ENCODE measurements at regions not wholly inside any gene's neighbourhood (a gene's known extent, or its start where the extent isn't known, plus 50 kb on each side); places are given as distances from the start of the nearest gene placed in this dataset.

GRCh38 chr10:47239211-47239610 lies 60.8 kb upstream of the GDF10 start:
- Mint-ChIP-seq H3K4me3 (no peak overlapping the region), H3K27me3 (no peaks in the 10 kb centered on the region), H3K36me3 (no peaks in the 10 kb centered on the region), H3K4me1 (peaks cover 22% of the 10 kb centered on the region), H3K27ac (no peak overlapping the region), H3K9me3 (peaks cover 3% of the 10 kb centered on the region)
- no peak for DNase-seq

GRCh38 chr10:47240173-47240572 lies 59.8 kb upstream of the GDF10 start:
- H3K4me1 Mint-ChIP-seq, result peaks cover 24% of the 10 kb centered on the region
- peaks cover 3% of the 10 kb centered on the region for H3K9me3 Mint-ChIP-seq
- no peak for DNase-seq
- no peaks in the 10 kb centered on the region for H3K36me3 Mint-ChIP-seq
- H3K27ac Mint-ChIP-seq, result no peak overlapping the region
- H3K4me3 Mint-ChIP-seq, result no peak overlapping the region
- H3K27me3 Mint-ChIP-seq, result no peaks in the 10 kb centered on the region

- Mint-ChIP-seq H3K27me3 (no peaks in the 10 kb centered on the region), H3K4me1 (peaks cover 24% of the 10 kb centered on the region), H3K36me3 (no peaks in the 10 kb centered on the region), H3K9me3 (peaks cover 3% of the 10 kb centered on the region), H3K4me3 (no peak overlapping the region), H3K27ac (no peak overlapping the region)
- DNase-seq, result no peak
Measured at GRCh38 chr10:47241256-47241655, 58.7 kb upstream of the GDF10 start.

DNA sequence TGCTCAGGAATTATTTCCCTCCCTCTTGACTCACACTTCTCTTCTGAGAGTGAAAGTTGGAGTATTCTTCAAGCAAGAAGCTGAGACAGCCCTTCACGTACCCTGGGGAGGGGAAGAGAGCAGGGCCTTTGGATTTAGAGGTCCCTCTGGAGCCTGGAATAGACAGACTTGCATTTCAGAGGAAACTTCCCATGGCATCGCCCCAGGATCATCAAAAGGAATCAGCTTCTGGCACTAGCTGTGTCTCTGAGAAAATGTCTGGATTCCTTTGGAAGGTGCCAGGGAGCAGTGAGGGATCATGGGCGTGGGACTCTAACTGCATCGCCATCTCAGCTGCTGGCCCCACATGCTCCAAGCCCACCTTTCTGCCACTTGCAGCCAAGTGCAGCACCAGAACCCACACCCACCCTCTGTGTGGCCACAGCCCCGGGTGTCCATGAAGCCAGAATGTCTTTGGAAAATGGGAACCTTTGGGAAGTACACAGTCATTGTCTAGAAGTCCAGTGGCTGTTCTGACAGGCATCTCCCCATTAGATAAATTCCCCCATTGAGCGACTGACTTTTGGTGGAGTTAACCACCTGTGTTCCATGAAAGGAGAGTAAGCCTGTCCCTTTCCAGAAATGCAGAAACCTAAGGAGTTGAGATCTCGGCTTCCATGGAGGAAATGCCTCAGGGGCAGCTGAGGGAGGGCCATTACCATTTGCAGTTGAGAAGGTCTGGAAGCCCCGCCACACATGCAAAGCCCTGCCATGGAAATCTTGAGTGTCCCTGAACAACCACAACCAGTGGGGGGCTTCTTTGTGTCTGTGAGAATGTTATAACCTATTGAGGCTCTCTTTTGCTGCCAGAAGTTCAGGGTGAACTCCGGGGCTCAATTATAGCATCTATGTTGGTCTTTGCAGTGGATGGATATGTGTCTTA lies 57.8 kb upstream of the GDF10 start:
- Mint-ChIP-seq H3K27ac (no peak overlapping the region), H3K4me1 (peaks cover 24% of the 10 kb centered on the region), H3K4me3 (no peak overlapping the region), H3K9me3 (no peaks in the 10 kb centered on the region), H3K27me3 (no peaks in the 10 kb centered on the region), H3K36me3 (no peaks in the 10 kb centered on the region)
- no peak for DNase-seq

DNA sequence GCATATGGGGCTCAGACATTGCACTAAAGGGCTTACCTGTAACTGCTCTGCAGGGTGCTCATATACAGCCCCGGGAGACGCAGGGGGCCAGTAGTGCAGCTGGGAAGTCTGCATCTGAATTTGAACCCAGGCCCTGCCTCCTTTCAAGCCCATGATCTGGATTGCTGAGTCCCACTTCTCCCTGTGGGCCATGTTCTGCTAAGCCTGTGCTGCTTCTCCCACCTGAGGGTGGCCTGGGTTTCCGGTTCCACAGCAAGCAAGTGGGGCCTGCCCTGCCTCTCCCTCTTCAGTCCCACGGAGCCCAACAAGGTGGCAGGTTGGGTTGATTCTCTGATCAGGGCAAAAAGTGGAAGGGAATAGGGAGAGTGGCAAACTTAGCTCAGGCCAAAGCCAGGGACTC lies 56.6 kb upstream of the GDF10 start:
- no peaks in the 10 kb centered on the region for H3K9me3 Mint-ChIP-seq
- peaks cover 24% of the 10 kb centered on the region for H3K4me1 Mint-ChIP-seq
- no peak for DNase-seq
- H3K36me3 Mint-ChIP-seq, result no peaks in the 10 kb centered on the region
- H3K27me3 Mint-ChIP-seq, result no peaks in the 10 kb centered on the region
- no peak overlapping the region for H3K27ac Mint-ChIP-seq
- H3K4me3 Mint-ChIP-seq, result no peak overlapping the region

DNA sequence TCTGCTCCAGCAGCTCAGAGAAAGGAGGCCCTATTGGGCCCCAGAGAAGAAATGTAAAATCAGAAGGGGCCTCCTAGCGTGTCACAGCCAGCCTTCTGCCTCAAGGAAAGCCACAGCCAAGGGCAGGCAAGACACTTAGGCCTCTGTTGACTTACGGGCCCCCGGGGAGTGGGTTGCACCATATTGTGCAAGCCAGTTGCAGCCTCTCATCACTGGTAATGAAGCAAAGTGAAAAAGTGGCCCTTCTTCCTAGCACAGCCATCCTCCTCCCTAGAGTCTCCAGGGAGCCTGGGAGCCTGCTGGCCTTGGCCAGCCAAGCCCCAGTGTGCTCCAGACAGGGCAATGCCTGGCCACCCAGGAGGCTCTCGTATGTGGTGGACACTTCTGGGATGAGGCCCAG lies 56.2 kb upstream of the GDF10 start:
- no peak overlapping the region for H3K27ac Mint-ChIP-seq
- no peaks in the 10 kb centered on the region for H3K36me3 Mint-ChIP-seq
- no peaks in the 10 kb centered on the region for H3K9me3 Mint-ChIP-seq
- peaks cover 22% of the 10 kb centered on the region for H3K4me1 Mint-ChIP-seq
- H3K27me3 Mint-ChIP-seq, result no peaks in the 10 kb centered on the region
- H3K4me3 Mint-ChIP-seq, result no peak overlapping the region
- no peak for DNase-seq

DNA sequence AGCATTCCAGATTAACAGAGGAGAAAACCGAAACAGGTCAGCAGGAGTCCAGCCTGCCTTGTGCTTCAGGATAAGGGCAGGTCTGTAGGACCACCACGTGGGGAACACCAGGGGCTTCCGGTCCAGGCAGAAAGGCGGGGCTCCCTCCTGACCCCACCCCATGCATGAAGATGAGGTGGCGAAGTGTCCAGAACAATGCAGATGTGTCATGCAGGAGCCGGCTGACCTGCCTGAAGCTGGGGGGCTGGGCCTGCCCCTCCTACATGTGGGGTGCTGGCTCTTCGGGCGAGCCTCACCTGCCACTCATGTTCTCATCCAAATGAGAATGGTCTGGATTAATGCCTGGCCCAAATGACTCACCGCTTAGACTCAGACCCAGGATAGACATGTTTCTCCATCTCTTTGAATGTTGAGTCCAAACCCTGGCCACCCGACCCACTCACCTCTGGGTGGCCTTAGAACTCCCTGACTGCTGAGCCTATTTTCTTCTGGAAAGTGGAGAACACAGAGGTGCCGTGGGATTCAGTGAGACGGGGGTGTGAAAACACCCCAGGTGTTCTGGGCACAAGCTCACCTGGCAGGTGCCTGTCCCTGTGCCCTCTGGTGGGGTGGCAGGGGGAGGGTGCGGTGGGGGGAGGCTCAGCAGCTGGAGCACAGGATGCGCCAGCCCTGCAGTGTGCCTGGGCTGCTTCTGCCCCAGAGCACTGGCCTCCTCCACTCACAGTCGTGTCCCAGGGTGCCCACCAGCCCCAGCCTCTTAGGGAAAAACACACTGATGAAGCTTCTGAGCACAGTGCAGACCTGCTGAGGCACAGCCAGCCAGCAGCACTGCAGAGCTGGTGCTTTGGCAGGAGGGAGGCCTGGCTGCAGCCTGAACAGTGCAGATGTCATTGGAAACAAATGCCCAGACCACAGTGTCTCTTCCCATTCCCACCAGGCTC lies 55.2 kb upstream of the GDF10 start:
- no peak for DNase-seq
- Mint-ChIP-seq H3K36me3 (no peaks in the 10 kb centered on the region), H3K4me3 (no peak overlapping the region), H3K27ac (no peak overlapping the region), H3K27me3 (no peaks in the 10 kb centered on the region), H3K4me1 (peaks cover 14% of the 10 kb centered on the region), H3K9me3 (no peaks in the 10 kb centered on the region)

DNA sequence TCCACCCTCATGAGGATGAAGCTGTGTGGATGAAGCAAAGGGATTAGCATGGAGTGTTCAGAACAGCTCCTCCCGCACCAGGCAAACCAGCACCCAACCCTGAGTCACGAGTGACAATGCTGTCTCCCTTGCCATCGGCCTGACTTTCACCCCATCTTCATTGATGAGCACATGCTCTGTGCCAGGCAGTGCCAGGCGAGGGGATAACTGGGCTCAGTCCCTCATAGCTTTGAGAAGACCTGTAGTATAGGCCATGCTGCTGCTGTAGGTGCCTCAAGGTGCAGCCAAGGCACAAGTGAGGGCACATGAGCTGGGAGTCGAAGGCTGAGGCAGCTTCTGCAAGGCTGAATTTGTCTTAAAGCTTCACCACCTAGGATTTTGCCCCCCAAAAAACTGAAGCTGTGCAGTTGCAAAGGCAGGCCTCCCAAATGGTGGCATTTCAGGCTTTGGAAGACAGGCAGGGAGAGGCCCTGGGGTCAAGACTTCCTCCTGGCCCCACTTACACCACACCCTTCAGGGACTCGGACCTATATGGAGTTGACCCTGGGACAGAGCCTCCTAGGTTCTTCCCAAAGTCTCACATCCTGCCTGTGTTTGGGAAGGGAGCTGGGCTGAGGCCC lies 54.2 kb upstream of the GDF10 start:
- no peak overlapping the region for H3K27ac Mint-ChIP-seq
- no peaks in the 10 kb centered on the region for H3K9me3 Mint-ChIP-seq
- peaks cover 11% of the 10 kb centered on the region for H3K4me1 Mint-ChIP-seq
- no peak for DNase-seq
- H3K27me3 Mint-ChIP-seq, result no peaks in the 10 kb centered on the region
- H3K36me3 Mint-ChIP-seq, result no peaks in the 10 kb centered on the region
- no peak overlapping the region for H3K4me3 Mint-ChIP-seq

GRCh38 chr10:47246406-47247147 lies 53.4 kb upstream of the GDF10 start:
- no peaks in the 10 kb centered on the region for H3K27me3 Mint-ChIP-seq
- no peaks in the 10 kb centered on the region for H3K9me3 Mint-ChIP-seq
- no peak overlapping the region for H3K27ac Mint-ChIP-seq
- no peak overlapping the region for H3K4me3 Mint-ChIP-seq
- DNase-seq, result no peak
- H3K36me3 Mint-ChIP-seq, result no peaks in the 10 kb centered on the region
- peaks cover 13% of the 10 kb centered on the region for H3K4me1 Mint-ChIP-seq

DNA sequence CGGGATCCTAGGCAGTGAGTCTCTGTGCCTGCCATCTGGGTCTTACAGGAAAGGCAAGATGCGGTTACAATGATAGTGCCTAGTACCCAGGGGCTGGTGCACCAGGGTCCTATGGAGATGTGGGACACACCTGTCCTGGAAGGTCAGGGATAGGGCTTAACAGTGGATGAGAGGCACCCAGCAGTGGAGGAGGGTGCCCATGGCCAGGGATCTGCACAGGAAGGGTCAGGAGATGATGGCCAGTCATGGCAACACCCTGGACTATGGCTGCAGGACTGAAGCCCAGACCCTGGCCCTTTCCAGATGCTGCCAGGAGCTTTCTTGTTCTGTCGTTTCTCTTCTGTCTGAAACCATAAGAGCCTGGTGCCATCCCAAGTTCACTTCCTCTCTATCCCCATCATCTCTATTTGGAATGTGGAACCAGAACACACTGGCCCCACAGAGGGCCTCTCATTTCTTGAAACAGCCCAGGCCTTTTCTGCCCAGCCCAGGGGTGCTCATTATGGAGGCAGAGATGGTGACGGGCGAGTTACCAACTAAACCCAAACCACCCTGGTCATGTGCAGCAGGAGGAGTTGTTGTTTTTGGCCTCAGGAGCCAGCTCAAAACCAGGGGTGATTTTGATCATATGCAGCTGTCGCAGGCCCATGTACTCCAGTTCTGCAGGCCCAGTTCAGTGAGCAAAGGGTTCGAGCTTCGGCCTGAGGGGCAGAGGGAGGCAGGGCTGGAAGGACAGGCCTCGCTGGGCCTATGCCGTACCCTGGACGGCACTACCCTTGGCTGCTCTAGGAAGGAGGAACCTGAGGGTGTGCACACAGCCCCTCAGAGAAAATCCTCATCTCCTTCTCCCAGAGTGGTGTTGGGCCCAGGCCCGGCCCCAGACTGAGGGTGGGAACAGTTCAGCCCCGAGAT lies 52.6 kb upstream of the GDF10 start:
- DNase-seq, result no peak
- H3K4me1 Mint-ChIP-seq, result peaks cover 15% of the 10 kb centered on the region
- no peaks in the 10 kb centered on the region for H3K9me3 Mint-ChIP-seq
- no peak overlapping the region for H3K4me3 Mint-ChIP-seq
- H3K36me3 Mint-ChIP-seq, result no peaks in the 10 kb centered on the region
- H3K27me3 Mint-ChIP-seq, result no peaks in the 10 kb centered on the region
- H3K27ac Mint-ChIP-seq, result no peak overlapping the region

DNA sequence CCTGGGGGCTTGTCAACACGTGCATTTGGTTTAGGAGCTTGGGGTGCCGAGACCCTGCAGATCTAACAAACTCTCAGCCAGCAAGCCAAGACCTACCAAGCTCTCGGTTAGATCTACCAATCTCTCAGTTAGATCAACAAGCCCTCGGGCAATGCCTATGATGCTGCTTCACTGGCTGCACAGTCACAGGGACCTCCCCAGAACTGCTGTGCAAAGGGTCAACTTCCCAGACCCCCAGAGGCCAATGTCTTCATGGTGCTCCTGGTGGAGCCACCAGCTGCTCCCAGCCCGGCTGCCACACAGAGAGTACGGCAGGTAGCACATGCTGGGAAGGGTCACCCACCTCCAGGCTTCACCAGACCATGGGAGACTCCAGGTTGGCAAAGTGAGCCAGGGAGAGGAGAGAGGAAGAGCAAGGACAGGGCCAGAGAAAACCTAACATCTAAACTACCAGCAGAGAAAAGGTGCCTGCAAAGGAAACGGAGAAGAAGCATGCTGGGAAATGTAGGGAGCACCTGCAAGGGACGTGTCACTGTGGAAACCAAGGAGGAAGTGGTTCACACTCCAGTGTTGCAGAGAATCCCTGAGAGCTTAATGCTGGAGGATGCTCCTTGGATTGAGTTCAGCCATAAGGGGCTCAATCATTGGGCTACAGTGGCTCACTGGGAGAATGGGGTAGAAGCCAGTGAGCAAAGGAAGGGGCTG lies 51.5 kb upstream of the GDF10 start:
- H3K4me1 Mint-ChIP-seq, result peaks cover 7% of the 10 kb centered on the region
- no peak for DNase-seq
- peak overlapping the region; percentile 15 for H3K4me3 Mint-ChIP-seq
- no peaks in the 10 kb centered on the region for H3K9me3 Mint-ChIP-seq
- H3K27me3 Mint-ChIP-seq, result no peaks in the 10 kb centered on the region
- no peak overlapping the region for H3K27ac Mint-ChIP-seq
- H3K36me3 Mint-ChIP-seq, result no peaks in the 10 kb centered on the region

DNA sequence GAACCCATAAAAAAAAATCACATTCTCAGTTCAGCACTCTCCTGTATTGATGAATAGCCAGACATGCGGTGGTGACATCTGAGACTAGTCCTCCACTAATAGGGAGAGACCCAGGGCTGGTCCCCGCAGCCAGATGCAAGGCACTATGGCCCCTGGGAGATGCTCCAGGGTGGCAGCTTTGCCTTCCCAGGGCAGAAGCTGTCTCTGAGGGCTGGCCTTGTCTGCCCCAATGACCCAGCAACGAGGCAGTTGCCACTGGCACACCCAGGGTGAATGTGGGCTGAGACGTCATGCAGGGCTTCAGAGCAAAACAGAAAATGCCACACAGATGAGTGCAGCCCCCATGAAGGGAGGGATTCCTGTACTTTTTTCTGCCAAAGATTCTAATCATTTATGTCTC lies 50.1 kb upstream of the GDF10 start:
- no peak overlapping the region for H3K4me3 Mint-ChIP-seq
- no peaks in the 10 kb centered on the region for H3K36me3 Mint-ChIP-seq
- peaks cover 10% of the 10 kb centered on the region for H3K4me1 Mint-ChIP-seq
- no peak for DNase-seq
- H3K27me3 Mint-ChIP-seq, result no peaks in the 10 kb centered on the region
- H3K9me3 Mint-ChIP-seq, result no peaks in the 10 kb centered on the region
- no peak overlapping the region for H3K27ac Mint-ChIP-seq

Data from activated naive CD8-positive, alpha-beta T cell treated with anti-CD3 and anti-CD28 coated beads for 36 hours (primary cell).